Sigmoid colon (tissue), 6 donors: ENCODE measurements at regions not wholly inside any gene's neighbourhood (a gene's known extent, or its start where the extent isn't known, plus 50 kb on each side); places are given as distances from the start of the nearest gene placed in this dataset.

Experiments
- DNase-seq: peaks from one replicate; pipeline ENCODE4 v3.0.0-alpha.2; 2019
- H3K27ac ChIP-seq, 4 donors: fragments of 200-600 bp; sonication (generic); one replicate each; pipeline ENCODE4 v1.5.1; 2016 to 2019; ENCODE audit warnings: mild to moderate bottlenecking in 1 of 4
- H3K27me3 ChIP-seq, 3 donors: fragments of 200-600 bp; sonication (generic); one replicate each; pipeline ENCODE4 v1.5.1; 2019; ENCODE audit warnings: mild to moderate bottlenecking in 1 of 3
- H3K36me3 ChIP-seq, 4 donors: fragments of 200-600 bp; sonication (generic); one replicate each; pipeline ENCODE4 v1.5.1; 2016 to 2019
- H3K4me1 ChIP-seq, 4 donors: fragments of 200-600 bp; sonication (generic); one replicate each; pipeline ENCODE4 v1.5.1; 2017 to 2019
- H3K4me3 ChIP-seq, 4 donors: fragments of 200-600 bp; sonication (generic); one replicate each; pipeline ENCODE4 v1.5.1; 2017 to 2019; ENCODE audit warnings: mild to moderate bottlenecking in 2 of 4, moderate library complexity in 1 of 4
- H3K9me3 ChIP-seq, 4 donors: fragments of 200-600 bp in 3 of 4; sonication (generic) in 3 of 4; one replicate each; pipeline versions ENCODE4 v1.5.1 to v1.6.1; 2013 to 2019
- CTCF ChIP-seq, 4 experiments: fragments of 450-650 bp in 3 of 4; fragments of 200-600 bp in 1 of 4; IDR thresholded peaks; one replicate each; pipeline ENCODE4 v1.5.1; 2016 to 2019; ENCODE audit warnings: antibody characterized with exemption in 4 of 4, mild to moderate bottlenecking in 3 of 4, moderate library complexity in 2 of 4
- EP300 ChIP-seq, 4 donors: sonication (generic); formaldehyde crosslinking; IDR thresholded peaks; one replicate each; pipeline ENCODE4 v1.6.1; 2017; ENCODE audit warnings: antibody characterized with exemption in 4 of 4
- POLR2A ChIP-seq, 2 donors: fragments of 450-650 bp; IDR thresholded peaks; one replicate each; pipeline ENCODE4 v1.6.1; 2016; ENCODE audit warnings: antibody characterized with exemption in 2 of 2, mild to moderate bottlenecking in 2 of 2, moderate library complexity in 2 of 2
- POLR2AphosphoS5 ChIP-seq, 4 donors: sonication (generic); formaldehyde crosslinking; IDR thresholded peaks; one replicate each; pipeline ENCODE4 v1.6.1; 2017; ENCODE audit warnings: antibody characterized with exemption in 4 of 4
- WGBS, 2 donors: extraction: QIAGEN DNeasy Blood & Tissue Kit; methylation state at CpG; one replicate each; pipeline ENCODE4 v1.1.7; 2013; 5-methylcytosine and 5-hydroxymethylcytosine counted together
- intact Hi-C: fragments of 100-400 bp; cut with DNase I; formaldehyde crosslinking; loops from one replicate; pipeline ENCODE4 v1.15.1; 2023
- donor health status: healthy with polysubstance abuse.
- donor health status: healthy.

- DNase-seq, result no peak
- intact Hi-C loops, result no loop called here
- Histone ChIP-seq H3K9me3 (no peaks in the 10 kb centered on the region), H3K4me1 (no peaks in the 10 kb centered on the region), H3K4me3 (no peak overlapping the region), H3K36me3 (no peaks in the 10 kb centered on the region), H3K27me3 (no peaks in the 10 kb centered on the region), H3K27ac (no peak overlapping the region)
- 57 to 65% methylated on average over 1 of the region's 1 CpG for WGBS, 2 donors
- no peak for TF ChIP-seq CTCF (IDR thresholded peaks at IDR 0.05)
- TF ChIP-seq POLR2A (IDR thresholded peaks at IDR 0.05), result no peak
- TF ChIP-seq EP300 (IDR thresholded peaks at IDR 0.05), result no peak
- TF ChIP-seq POLR2AphosphoS5 (IDR thresholded peaks at IDR 0.05), result no peak
These were observed 68.5 kb upstream of the NXT1 start for GRCh38 chr20:23282111-23282510.

GRCh38 chr20:23279836-23280235 lies 70.8 kb upstream of the NXT1 start:
- TF ChIP-seq POLR2A (IDR thresholded peaks at IDR 0.05), result no peak
- no peak for TF ChIP-seq POLR2AphosphoS5 (IDR thresholded peaks at IDR 0.05)
- TF ChIP-seq EP300 (IDR thresholded peaks at IDR 0.05), result no peak
- TF ChIP-seq CTCF (IDR thresholded peaks at IDR 0.05), result no peak
- no peaks in the 10 kb centered on the region for H3K27me3 ChIP-seq
- H3K4me3 ChIP-seq, result no peak overlapping the region
- H3K9me3 ChIP-seq, result no peaks in the 10 kb centered on the region
- no peak for DNase-seq
- WGBS, 2 donors, result 93 to 94% methylated on average over 7 of the region's 7 CpGs
- intact Hi-C loops, result no loop called here
- no peaks in the 10 kb centered on the region for H3K4me1 ChIP-seq
- H3K27ac ChIP-seq, result no peak overlapping the region
- H3K36me3 ChIP-seq, result no peaks in the 10 kb centered on the region

- Histone ChIP-seq H3K36me3 (no peaks in the 10 kb centered on the region), H3K27ac (no peak overlapping the region), H3K27me3 (no peaks in the 10 kb centered on the region), H3K9me3 (no peaks in the 10 kb centered on the region), H3K4me3 (no peak overlapping the region), H3K4me1 (no peaks in the 10 kb centered on the region)
- no peak for DNase-seq
- 90 to 94% methylated on average over 4 of the region's 4 CpGs for WGBS, 2 donors
- TF ChIP-seq POLR2A (IDR thresholded peaks at IDR 0.05), result no peak
- TF ChIP-seq POLR2AphosphoS5 (IDR thresholded peaks at IDR 0.05), result no peak
- intact Hi-C loops, result no loop called here
These were observed 72.4 kb upstream of the NXT1 start for GRCh38 chr20:23278172-23278571.

- Histone ChIP-seq H3K36me3 (no peaks in the 10 kb centered on the region), H3K4me3 (no peak overlapping the region), H3K4me1 (no peaks in the 10 kb centered on the region), H3K27me3 (no peaks in the 10 kb centered on the region), H3K9me3 (no peaks in the 10 kb centered on the region), H3K27ac (no peak overlapping the region)
- WGBS, 2 donors, result 79 to 81% methylated on average over 2 of the region's 2 CpGs
- intact Hi-C loops, result no loop called here
- TF ChIP-seq CTCF (IDR thresholded peaks at IDR 0.05), result no peak
- no peak for TF ChIP-seq POLR2A (IDR thresholded peaks at IDR 0.05)
- no peak for TF ChIP-seq EP300 (IDR thresholded peaks at IDR 0.05)
- no peak for TF ChIP-seq POLR2AphosphoS5 (IDR thresholded peaks at IDR 0.05)
- no peak for DNase-seq
These were observed 73.3 kb upstream of the NXT1 start for GRCh38 chr20:23277316-23277715.

GRCh38 chr20:23273776-23274175 lies 76.8 kb upstream of the NXT1 start:
- Histone ChIP-seq H3K9me3 (no peaks in the 10 kb centered on the region), H3K36me3 (no peaks in the 10 kb centered on the region), H3K27me3 (no peaks in the 10 kb centered on the region), H3K27ac (no peak overlapping the region), H3K4me1 (no peaks in the 10 kb centered on the region), H3K4me3 (no peak overlapping the region)
- TF ChIP-seq POLR2A (IDR thresholded peaks at IDR 0.05), result no peak
- TF ChIP-seq CTCF (IDR thresholded peaks at IDR 0.05), result no peak
- TF ChIP-seq POLR2AphosphoS5 (IDR thresholded peaks at IDR 0.05), result no peak
- no peak for TF ChIP-seq EP300 (IDR thresholded peaks at IDR 0.05)
- 83 to 88% methylated on average over 3 of the region's 3 CpGs for WGBS, 2 donors
- intact Hi-C loops, result no loop called here
- DNase-seq, result no peak
